ENCODE measurements at regions not wholly inside any gene's neighbourhood (a gene's known extent, or its start where the extent isn't known, plus 50 kb on each side); places are given as distances from the start of the nearest gene placed in this dataset.
"Not testable (repeated sequence)": the region's sequence is repeated elsewhere in the genome, so short reads cannot be mapped to it uniquely, and the experiment has no call there.

DNA sequence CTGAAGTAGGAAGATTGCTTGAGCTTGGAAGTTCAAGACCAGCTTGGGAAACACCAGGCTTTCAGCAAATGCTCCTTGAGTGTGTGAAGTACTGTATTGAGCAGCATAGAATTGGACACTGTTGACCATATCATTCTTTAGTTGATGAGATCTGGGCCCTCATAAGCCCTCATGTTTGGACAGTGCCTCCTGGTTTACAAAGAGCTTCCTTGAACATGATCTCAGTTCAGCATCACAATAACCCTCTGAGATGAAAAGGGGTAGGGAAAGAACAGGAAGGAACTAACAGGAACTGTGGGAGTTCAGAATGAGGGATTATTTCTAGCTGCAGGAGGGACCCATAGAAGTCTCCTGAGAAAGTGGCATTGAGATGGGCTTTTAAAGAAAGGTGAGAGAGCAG, 153.2 kb downstream of the C12orf75 start:
- Mint-ChIP-seq H3K27ac (no peak overlapping the region), H3K36me3 (ENCODE audit: low read depth) (no peaks in the 10 kb centered on the region), H3K27me3 (no peaks in the 10 kb centered on the region), H3K4me1 (ENCODE audit: low read depth) (no peaks in the 10 kb centered on the region), H3K4me3 (no peak overlapping the region), H3K9me3 (no peaks in the 10 kb centered on the region)

DNA sequence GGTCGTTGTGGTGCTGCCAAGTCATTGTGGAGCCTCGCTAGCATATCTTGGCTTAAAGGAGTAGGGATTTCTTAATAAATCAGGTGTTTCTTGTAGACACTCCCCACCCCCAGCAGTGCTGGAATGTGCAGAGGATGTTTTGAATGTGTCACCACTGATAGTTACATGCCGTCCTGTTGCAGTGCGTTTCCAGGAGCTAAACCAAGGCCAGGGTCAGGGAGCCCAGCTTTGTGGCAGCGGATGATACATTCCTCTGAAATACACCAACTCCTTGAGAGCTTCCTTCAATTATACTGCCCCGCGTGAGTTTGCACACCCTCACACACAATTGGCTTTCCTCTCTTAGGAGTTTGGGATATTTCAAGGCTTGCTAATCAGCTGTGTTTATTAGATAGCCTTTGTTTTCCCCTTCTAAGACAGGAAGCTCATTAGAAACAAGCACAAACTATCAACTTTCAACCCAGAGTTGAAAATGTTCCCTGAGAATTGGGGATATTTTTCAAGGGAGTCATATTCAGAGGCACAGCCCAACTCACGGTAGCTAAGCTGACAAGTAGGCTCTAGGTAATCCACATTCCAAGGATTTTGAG, 154.9 kb downstream of the C12orf75 start:
- Mint-ChIP-seq H3K9me3 (no peaks in the 10 kb centered on the region), H3K4me1 (ENCODE audit: low read depth) (no peaks in the 10 kb centered on the region), H3K4me3 (no peak overlapping the region), H3K36me3 (ENCODE audit: low read depth) (no peaks in the 10 kb centered on the region), H3K27me3 (no peaks in the 10 kb centered on the region), H3K27ac (no peak overlapping the region)

DNA sequence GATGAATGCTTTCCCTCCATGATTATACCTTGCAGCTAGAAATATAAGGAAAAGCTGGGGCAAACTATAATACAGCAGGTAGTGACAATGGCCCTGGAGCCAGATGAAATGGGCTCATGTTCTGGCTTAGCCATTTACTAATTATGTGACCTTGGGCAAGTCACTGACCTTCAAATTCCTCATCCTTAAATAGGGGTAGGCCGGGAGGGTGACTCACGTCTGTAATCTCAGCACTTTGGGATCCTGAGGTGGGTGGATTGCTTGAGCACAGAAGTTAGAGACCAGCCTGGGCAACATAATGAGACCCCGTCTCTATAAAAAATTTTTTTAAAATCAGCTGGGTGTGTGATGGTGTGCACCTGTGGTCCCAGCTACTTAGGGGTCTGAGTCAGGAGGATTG, 155.4 kb downstream of the C12orf75 start:
- Mint-ChIP-seq H3K36me3 (ENCODE audit: low read depth) (no peaks in the 10 kb centered on the region), H3K4me1 (ENCODE audit: low read depth) (no peaks in the 10 kb centered on the region), H3K27ac (no peak overlapping the region), H3K27me3 (no peaks in the 10 kb centered on the region), H3K9me3 (no peaks in the 10 kb centered on the region), H3K4me3 (no peak overlapping the region)

DNA sequence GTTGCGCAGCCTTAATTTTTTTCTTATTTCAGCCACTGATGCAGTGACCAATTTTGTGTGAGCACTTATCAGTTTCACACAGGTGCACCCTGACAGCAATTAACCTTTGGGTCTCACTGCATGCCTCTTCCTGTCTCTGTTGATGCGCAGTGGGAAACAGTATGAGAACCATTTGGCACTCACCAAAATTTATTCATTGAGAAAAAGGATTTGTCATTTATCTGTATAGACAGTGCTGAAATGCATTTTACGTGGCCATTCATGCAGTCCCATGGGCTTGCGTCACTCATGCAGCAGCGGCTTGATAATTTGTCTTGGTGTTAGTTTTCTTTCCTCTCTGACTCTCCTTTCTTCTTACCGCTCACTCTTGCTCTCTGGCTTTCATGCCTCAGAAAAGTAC, 157.5 kb downstream of the C12orf75 start:
- H3K9me3 Mint-ChIP-seq: no peaks in the 10 kb centered on the region
- H3K4me3 Mint-ChIP-seq: no peak overlapping the region
- peaks cover 7% of the 10 kb centered on the region for H3K27me3 Mint-ChIP-seq
- no peaks in the 10 kb centered on the region for H3K36me3 Mint-ChIP-seq (ENCODE audit: low read depth)
- no peaks in the 10 kb centered on the region for H3K4me1 Mint-ChIP-seq (ENCODE audit: low read depth)
- no peak overlapping the region for H3K27ac Mint-ChIP-seq

- H3K4me3 Mint-ChIP-seq: no peak overlapping the region
- peaks cover 17% of the 10 kb centered on the region for H3K27me3 Mint-ChIP-seq
- H3K36me3 Mint-ChIP-seq (ENCODE audit: low read depth): no peaks in the 10 kb centered on the region
- no peak overlapping the region for H3K27ac Mint-ChIP-seq
- H3K9me3 Mint-ChIP-seq: peaks cover 5% of the 10 kb centered on the region
- no peaks in the 10 kb centered on the region for H3K4me1 Mint-ChIP-seq (ENCODE audit: low read depth)
These were observed 162.4 kb downstream of the C12orf75 start for GRCh38 chr12:105492591-105493545.

DNA sequence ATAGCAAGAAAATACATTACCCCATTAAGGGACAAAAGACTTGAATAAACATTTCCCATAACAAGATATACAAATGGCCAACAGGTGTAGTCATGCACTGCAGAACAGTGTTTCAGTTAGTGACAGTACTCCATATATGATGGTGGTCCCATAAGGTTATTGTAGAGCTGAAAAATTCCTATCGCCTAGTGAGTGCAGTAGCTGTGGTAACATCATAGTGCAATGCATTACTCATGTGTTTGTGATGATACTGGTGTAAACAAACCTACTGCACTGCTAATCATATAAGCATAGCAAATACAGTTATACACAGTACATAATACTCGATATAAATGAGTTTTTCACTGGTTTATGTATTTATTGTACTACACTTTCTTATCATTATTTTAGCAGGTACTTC, 168.7 kb downstream of the C12orf75 start:
- peaks cover 28% of the 10 kb centered on the region for H3K27me3 Mint-ChIP-seq
- no peak overlapping the region for H3K4me3 Mint-ChIP-seq
- no peaks in the 10 kb centered on the region for H3K4me1 Mint-ChIP-seq (ENCODE audit: low read depth)
- no peaks in the 10 kb centered on the region for H3K36me3 Mint-ChIP-seq (ENCODE audit: low read depth)
- H3K27ac Mint-ChIP-seq: no peak overlapping the region
- H3K9me3 Mint-ChIP-seq: peaks cover 8% of the 10 kb centered on the region

- not testable (repeated sequence) for H3K27ac Mint-ChIP-seq; H3K9me3 Mint-ChIP-seq; H3K36me3 Mint-ChIP-seq (ENCODE audit: low read depth); H3K4me1 Mint-ChIP-seq (ENCODE audit: low read depth); H3K4me3 Mint-ChIP-seq
- peaks cover 38% of the 10 kb centered on the region for H3K27me3 Mint-ChIP-seq
These were observed 170.2 kb downstream of the C12orf75 start for GRCh38 chr12:105500676-105501075.

- peaks cover 41% of the 10 kb centered on the region for H3K27me3 Mint-ChIP-seq
- H3K4me3 Mint-ChIP-seq: no peak overlapping the region
- H3K9me3 Mint-ChIP-seq: peaks cover 4% of the 10 kb centered on the region
These were observed 172.0 kb downstream of the C12orf75 start for GRCh38 chr12:105502426-105502930.

DNA sequence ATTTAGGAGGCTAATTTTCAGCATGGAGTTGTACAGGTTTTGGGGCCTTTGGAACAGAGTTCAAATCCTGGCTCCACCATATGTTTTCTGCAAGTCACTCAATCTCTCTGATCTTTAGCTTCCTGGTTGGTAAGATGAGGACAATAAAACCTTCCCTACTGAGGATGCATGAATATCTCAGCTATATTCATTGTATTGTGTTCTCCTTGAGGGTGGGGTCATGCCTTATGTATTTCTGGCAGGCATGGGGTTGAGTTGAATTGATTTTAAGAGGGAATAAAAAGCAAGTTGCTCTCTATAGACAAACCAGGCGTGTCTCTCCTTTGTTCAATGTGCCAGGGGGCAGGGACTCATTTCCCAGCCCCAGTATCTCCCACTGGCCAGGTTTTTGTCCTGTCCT, 173.1 kb downstream of the C12orf75 start:
- H3K4me1 Mint-ChIP-seq (ENCODE audit: low read depth): no peaks in the 10 kb centered on the region
- peaks cover 41% of the 10 kb centered on the region for H3K27me3 Mint-ChIP-seq
- H3K9me3 Mint-ChIP-seq: no peaks in the 10 kb centered on the region
- no peak overlapping the region for H3K27ac Mint-ChIP-seq
- no peaks in the 10 kb centered on the region for H3K36me3 Mint-ChIP-seq (ENCODE audit: low read depth)
- H3K4me3 Mint-ChIP-seq: no peak overlapping the region

More at GRCh38 chr12:105502426-105502930, 172.0 kb downstream of the C12orf75 start:
- no peaks in the 10 kb centered on the region for H3K4me1 Mint-ChIP-seq (ENCODE audit: low read depth)
- no peak overlapping the region for H3K27ac Mint-ChIP-seq
- H3K36me3 Mint-ChIP-seq (ENCODE audit: low read depth): no peaks in the 10 kb centered on the region

DNA sequence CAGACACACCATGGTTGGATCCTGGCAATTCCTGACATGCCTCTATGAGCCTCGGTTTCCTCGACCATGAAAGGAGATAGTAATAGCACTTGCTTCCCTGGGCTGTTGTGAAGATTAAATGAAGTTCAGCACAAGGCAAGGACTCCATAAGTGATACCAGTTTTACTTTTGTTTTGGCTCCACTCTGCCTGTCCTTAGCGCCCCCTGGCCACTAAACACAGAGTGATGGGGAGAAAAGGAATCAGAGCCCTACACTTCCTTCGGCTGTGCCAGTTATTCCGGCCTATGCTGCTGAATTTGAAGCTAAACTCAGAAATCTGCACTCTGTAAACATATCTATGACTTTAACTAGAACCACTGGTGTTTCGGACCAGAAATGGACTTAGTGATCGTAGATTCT, 173.8 kb downstream of the C12orf75 start:
- Mint-ChIP-seq H3K27ac (no peak overlapping the region), H3K27me3 (peaks cover 41% of the 10 kb centered on the region), H3K9me3 (no peaks in the 10 kb centered on the region), H3K4me1 (ENCODE audit: low read depth) (no peaks in the 10 kb centered on the region), H3K36me3 (ENCODE audit: low read depth) (no peaks in the 10 kb centered on the region), H3K4me3 (no peak overlapping the region)

- Mint-ChIP-seq H3K27me3 (peaks cover 34% of the 10 kb centered on the region), H3K27ac (no peak overlapping the region), H3K36me3 (ENCODE audit: low read depth) (no peaks in the 10 kb centered on the region), H3K9me3 (no peaks in the 10 kb centered on the region), H3K4me3 (no peak overlapping the region), H3K4me1 (ENCODE audit: low read depth) (no peaks in the 10 kb centered on the region)
These were observed 176.3 kb downstream of the C12orf75 start for GRCh38 chr12:105506678-105507310.

DNA sequence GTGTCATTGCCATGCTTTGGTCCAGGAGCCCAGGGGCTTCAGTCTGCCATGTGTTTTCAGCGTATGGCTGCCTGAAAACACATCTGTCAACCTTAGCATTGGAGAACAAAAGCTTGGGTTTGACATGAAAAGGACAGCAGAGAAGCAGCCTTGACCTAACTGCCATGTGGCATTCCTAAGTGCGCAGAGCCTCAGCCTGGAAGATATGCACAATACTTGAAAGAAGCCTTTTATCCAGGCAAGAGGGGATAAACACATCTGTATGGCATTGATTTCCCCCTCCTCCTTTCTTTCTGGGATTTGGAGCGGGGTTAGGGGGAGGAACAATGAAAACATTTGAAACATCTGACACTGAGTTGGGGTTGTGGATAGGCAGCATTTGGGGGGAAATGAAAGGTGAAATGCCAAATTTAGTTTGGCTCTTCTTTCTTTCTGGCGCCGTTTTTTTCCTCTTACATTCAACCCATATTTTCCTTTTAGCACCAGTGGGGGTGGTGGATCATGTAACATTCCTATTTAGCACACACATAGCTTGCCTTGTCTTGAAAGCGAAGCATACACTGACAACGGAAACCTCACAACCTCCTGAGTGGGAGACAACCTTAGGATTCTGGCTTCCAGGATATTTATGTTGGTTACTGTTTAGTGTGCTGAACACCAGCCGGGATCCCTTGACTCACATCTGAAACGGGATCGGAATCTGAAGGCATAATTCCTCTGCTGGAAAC, 177.0 kb downstream of the C12orf75 start:
- H3K4me3 Mint-ChIP-seq: no peak overlapping the region

DNA sequence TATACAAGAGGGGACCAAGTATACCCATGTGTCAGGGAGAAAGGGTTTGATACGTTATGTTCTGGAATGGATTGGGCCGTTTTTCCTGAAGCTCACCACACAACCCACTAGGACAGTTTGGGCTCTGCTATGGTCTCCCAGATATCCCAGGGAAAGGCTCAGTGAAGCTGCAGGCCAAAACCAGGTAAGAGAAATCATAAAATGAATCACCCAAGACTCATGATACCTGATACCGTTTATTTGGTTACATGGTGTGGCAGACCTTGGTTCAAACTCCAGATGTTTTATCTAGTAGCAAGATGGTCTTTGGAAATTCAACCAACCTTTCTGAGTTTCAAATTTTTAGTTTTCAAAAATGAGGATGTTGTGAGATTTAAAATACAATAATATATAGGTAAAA, 177.6 kb downstream of the C12orf75 start:
- peaks cover 31% of the 10 kb centered on the region for H3K27me3 Mint-ChIP-seq
- no peak overlapping the region for H3K27ac Mint-ChIP-seq
- no peak overlapping the region for H3K4me3 Mint-ChIP-seq
- H3K4me1 Mint-ChIP-seq (ENCODE audit: low read depth): no peaks in the 10 kb centered on the region
- H3K9me3 Mint-ChIP-seq: no peaks in the 10 kb centered on the region
- H3K36me3 Mint-ChIP-seq (ENCODE audit: low read depth): no peaks in the 10 kb centered on the region

More for the DNA sequence above, 177.0 kb downstream of the C12orf75 start:
- H3K9me3 Mint-ChIP-seq: no peaks in the 10 kb centered on the region
- H3K27me3 Mint-ChIP-seq: peaks cover 34% of the 10 kb centered on the region
- no peaks in the 10 kb centered on the region for H3K36me3 Mint-ChIP-seq (ENCODE audit: low read depth)
- H3K4me1 Mint-ChIP-seq (ENCODE audit: low read depth): no peaks in the 10 kb centered on the region
- no peak overlapping the region for H3K27ac Mint-ChIP-seq

DNA sequence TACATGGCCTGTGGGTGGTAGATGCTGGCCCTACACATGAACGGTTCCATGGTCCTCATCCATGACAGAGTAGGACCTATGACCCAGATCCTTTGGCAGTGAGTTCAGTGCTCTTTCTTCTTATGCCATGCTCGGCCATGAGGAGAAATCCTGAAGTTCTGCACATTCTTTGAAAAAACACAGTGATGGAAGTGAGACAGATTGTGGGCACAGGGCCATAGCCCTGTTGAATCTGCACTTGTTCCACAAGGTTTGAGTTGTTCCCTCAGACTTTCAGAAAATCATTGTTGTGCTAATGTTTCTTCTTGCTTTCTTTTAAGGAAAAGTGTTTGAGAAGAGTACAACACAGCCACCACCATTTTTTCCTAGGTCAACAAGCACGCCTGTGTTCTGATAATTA, 180.0 kb downstream of the C12orf75 start:
- H3K27me3 Mint-ChIP-seq: peaks cover 13% of the 10 kb centered on the region
- no peaks in the 10 kb centered on the region for H3K9me3 Mint-ChIP-seq
- H3K4me3 Mint-ChIP-seq: no peak overlapping the region
- H3K4me1 Mint-ChIP-seq (ENCODE audit: low read depth): no peaks in the 10 kb centered on the region
- no peak overlapping the region for H3K27ac Mint-ChIP-seq
- no peaks in the 10 kb centered on the region for H3K36me3 Mint-ChIP-seq (ENCODE audit: low read depth)
